ENCODE measurements at regions not wholly inside any gene's neighbourhood (a gene's known extent, or its start where the extent isn't known, plus 50 kb on each side); places are given as distances from the start of the nearest gene placed in this dataset.

- CTCF ChIA-PET = no interaction called here
- H3K27me3 Mint-ChIP-seq = peaks cover 10% of the 10 kb centered on the region
- POLR2A ChIA-PET = no interaction called here
- no peak for ATAC-seq
- H3K9me3 Mint-ChIP-seq (ENCODE audit: low read depth) = no peaks in the 10 kb centered on the region
- H3K4me1 Mint-ChIP-seq = no peaks in the 10 kb centered on the region
- no peaks in the 10 kb centered on the region for H3K36me3 Mint-ChIP-seq (ENCODE audit: low read depth)
- H3K4me3 Mint-ChIP-seq = no peak overlapping the region
- DNase-seq = no peak
- intact Hi-C loops (cut with DNase I, micrococcal nuclease) = no loop called here
- no peak overlapping the region for H3K27ac Mint-ChIP-seq
These were observed 109.7 kb downstream of the TMTC3 start for GRCh38 chr12:88251798-88252197.

- no peak for ATAC-seq
- Mint-ChIP-seq H3K27ac (no peak overlapping the region), H3K4me1 (no peaks in the 10 kb centered on the region)
These were observed 111.4 kb downstream of the TMTC3 start for GRCh38 chr12:88253371-88253978.

GRCh38 chr12:88255224-88255623, 113.1 kb downstream of the TMTC3 start:
- Mint-ChIP-seq H3K9me3 (ENCODE audit: low read depth) (no peaks in the 10 kb centered on the region), H3K27ac (no peak overlapping the region), H3K4me3 (no peak overlapping the region), H3K4me1 (no peaks in the 10 kb centered on the region), H3K36me3 (ENCODE audit: low read depth) (no peaks in the 10 kb centered on the region), H3K27me3 (peaks cover 8% of the 10 kb centered on the region)
- ATAC-seq (no peak), DNase-seq (no peak)
- intact Hi-C loops (cut with DNase I, micrococcal nuclease) = no loop called here
- ChIA-PET CTCF (interaction anchor here (0.7 kb wide), 1 partner anchor 977 kb away, joined by 3 read pairs; no protein-coding TSS in a partner anchor), POLR2A (no interaction called here)

More at GRCh38 chr12:88253371-88253978, 111.4 kb downstream of the TMTC3 start:
- Mint-ChIP-seq H3K36me3 (ENCODE audit: low read depth) (no peaks in the 10 kb centered on the region), H3K27me3 (peaks cover 11% of the 10 kb centered on the region), H3K9me3 (ENCODE audit: low read depth) (no peaks in the 10 kb centered on the region), H3K4me3 (no peak overlapping the region)
- no peak for DNase-seq
- intact Hi-C loops (cut with DNase I, micrococcal nuclease) = no loop called here
- POLR2A ChIA-PET = no interaction called here
- CTCF ChIA-PET = interaction anchor here (0.8 kb wide), 1 partner anchor 15 kb away, joined by 3 read pairs; no protein-coding TSS in a partner anchor

- no peak overlapping the region for H3K4me3 Mint-ChIP-seq
- no peak overlapping the region for H3K27ac Mint-ChIP-seq
These were observed 113.7 kb downstream of the TMTC3 start for GRCh38 chr12:88255847-88256246.

GRCh38 chr12:88258396-88258795, 116.3 kb downstream of the TMTC3 start:
- POLR2A ChIA-PET = no interaction called here
- ATAC-seq (no peak), DNase-seq (no peak)
- CTCF ChIA-PET = no interaction called here
- H3K27me3 Mint-ChIP-seq = peaks cover 11% of the 10 kb centered on the region
- H3K36me3 Mint-ChIP-seq (ENCODE audit: low read depth) = no peaks in the 10 kb centered on the region
- no peaks in the 10 kb centered on the region for H3K9me3 Mint-ChIP-seq (ENCODE audit: low read depth)
- H3K4me3 Mint-ChIP-seq = no peak overlapping the region
- no peak overlapping the region for H3K27ac Mint-ChIP-seq
- H3K4me1 Mint-ChIP-seq = no peaks in the 10 kb centered on the region
- intact Hi-C loops (cut with DNase I, micrococcal nuclease) = no loop called here

More at GRCh38 chr12:88255847-88256246, 113.7 kb downstream of the TMTC3 start:
- Mint-ChIP-seq H3K36me3 (ENCODE audit: low read depth) (no peaks in the 10 kb centered on the region), H3K9me3 (ENCODE audit: low read depth) (no peaks in the 10 kb centered on the region), H3K27me3 (peaks cover 8% of the 10 kb centered on the region), H3K4me1 (no peaks in the 10 kb centered on the region)
- ChIA-PET POLR2A (no interaction called here), CTCF (no interaction called here)
- intact Hi-C loops (cut with DNase I, micrococcal nuclease) = no loop called here
- ATAC-seq (no peak), DNase-seq (no peak)

GRCh38 chr12:88266806-88267360, 124.8 kb downstream of the TMTC3 start:
- H3K36me3 Mint-ChIP-seq (ENCODE audit: low read depth) = no peaks in the 10 kb centered on the region
- H3K9me3 Mint-ChIP-seq (ENCODE audit: low read depth) = no peaks in the 10 kb centered on the region
- DNase-seq (no peak), ATAC-seq (no peak)
- H3K27me3 Mint-ChIP-seq = peaks cover 3% of the 10 kb centered on the region
- H3K27ac Mint-ChIP-seq = no peak overlapping the region
- ChIA-PET POLR2A (no interaction called here), CTCF (no interaction called here)
- intact Hi-C loops (cut with DNase I, micrococcal nuclease) = no loop called here
- no peaks in the 10 kb centered on the region for H3K4me1 Mint-ChIP-seq
- H3K4me3 Mint-ChIP-seq = no peak overlapping the region

- ATAC-seq = no peak
- ChIA-PET POLR2A (no interaction called here), CTCF (interaction anchor here (1.2 kb wide), 1 partner anchor 14 kb away, joined by 3 read pairs; no protein-coding TSS in a partner anchor)
- no peaks in the 10 kb centered on the region for H3K36me3 Mint-ChIP-seq (ENCODE audit: low read depth)
- no peak for DNase-seq
- intact Hi-C loops (cut with DNase I, micrococcal nuclease) = no loop called here
- peaks cover 3% of the 10 kb centered on the region for H3K27me3 Mint-ChIP-seq
- H3K9me3 Mint-ChIP-seq (ENCODE audit: low read depth) = no peaks in the 10 kb centered on the region
- no peak overlapping the region for H3K4me3 Mint-ChIP-seq
- H3K27ac Mint-ChIP-seq = no peak overlapping the region
- no peaks in the 10 kb centered on the region for H3K4me1 Mint-ChIP-seq
These were observed 125.5 kb downstream of the TMTC3 start for GRCh38 chr12:88267630-88268029.

- no peak for ATAC-seq
- H3K27ac Mint-ChIP-seq = no peak overlapping the region
- no peaks in the 10 kb centered on the region for H3K4me1 Mint-ChIP-seq
- CTCF ChIA-PET = interaction anchor here (0.7 kb wide), 1 partner anchor 37 kb away, joined by 3 read pairs; no protein-coding TSS in a partner anchor
- POLR2A ChIA-PET = no interaction called here
- no peaks in the 10 kb centered on the region for H3K9me3 Mint-ChIP-seq (ENCODE audit: low read depth)
- DNase-seq = no peak
- H3K36me3 Mint-ChIP-seq (ENCODE audit: low read depth) = no peaks in the 10 kb centered on the region
- no peak overlapping the region for H3K4me3 Mint-ChIP-seq
- intact Hi-C loops (cut with DNase I, micrococcal nuclease) = no loop called here
- peaks cover 3% of the 10 kb centered on the region for H3K27me3 Mint-ChIP-seq
These were observed 130.3 kb downstream of the TMTC3 start for GRCh38 chr12:88272456-88272855.

- no peak overlapping the region for H3K27ac Mint-ChIP-seq
- ChIA-PET POLR2A (no interaction called here), CTCF (interaction anchor here (0.6 kb wide), 1 partner anchor 344 kb away, joined by 5 read pairs; no protein-coding TSS in a partner anchor)
- no peaks in the 10 kb centered on the region for H3K27me3 Mint-ChIP-seq
- no peaks in the 10 kb centered on the region for H3K36me3 Mint-ChIP-seq (ENCODE audit: low read depth)
- H3K4me3 Mint-ChIP-seq = no peak overlapping the region
- DNase-seq (no peak), ATAC-seq (no peak)
- H3K9me3 Mint-ChIP-seq (ENCODE audit: low read depth) = no peaks in the 10 kb centered on the region
- intact Hi-C loops (cut with DNase I, micrococcal nuclease) = no loop called here
- H3K4me1 Mint-ChIP-seq = no peaks in the 10 kb centered on the region
These were observed 131.3 kb downstream of the TMTC3 start for GRCh38 chr12:88273450-88273849.

GRCh38 chr12:88273875-88274274, 131.8 kb downstream of the TMTC3 start:
- ChIA-PET POLR2A (no interaction called here), CTCF (interaction anchor here (0.6 kb wide), 1 partner anchor 344 kb away, joined by 5 read pairs; no protein-coding TSS in a partner anchor)
- Mint-ChIP-seq H3K4me3 (no peak overlapping the region), H3K9me3 (ENCODE audit: low read depth) (no peaks in the 10 kb centered on the region), H3K36me3 (ENCODE audit: low read depth) (no peaks in the 10 kb centered on the region), H3K4me1 (no peaks in the 10 kb centered on the region), H3K27ac (no peak overlapping the region), H3K27me3 (no peaks in the 10 kb centered on the region)
- intact Hi-C loops (cut with DNase I, micrococcal nuclease) = no loop called here
- DNase-seq = no peak
- ATAC-seq = no peak

- CTCF ChIA-PET = no interaction called here
- POLR2A ChIA-PET = no interaction called here
- no peaks in the 10 kb centered on the region for H3K36me3 Mint-ChIP-seq (ENCODE audit: low read depth)
These were observed 149.5 kb downstream of the TMTC3 start for GRCh38 chr12:88291498-88292131.

More at GRCh38 chr12:88291498-88292131, 149.5 kb downstream of the TMTC3 start:
- Mint-ChIP-seq H3K9me3 (ENCODE audit: low read depth) (peaks cover 7% of the 10 kb centered on the region), H3K4me3 (no peak overlapping the region), H3K27me3 (no peaks in the 10 kb centered on the region), H3K27ac (no peak overlapping the region), H3K4me1 (peaks cover 7% of the 10 kb centered on the region)
- DNase-seq (no peak), ATAC-seq (no peak)
- intact Hi-C loops (cut with DNase I, micrococcal nuclease) = no loop called here
